CD14-positive monocyte (primary cell): ENCODE measurements at regions not wholly inside any gene's neighbourhood (a gene's known extent, or its start where the extent isn't known, plus 50 kb on each side); places are given as distances from the start of the nearest gene placed in this dataset.

Experiments used
- DNase-seq, 3 donors: peaks; one replicate each; pipeline ENCODE4 v3.0.0-alpha.2; 2011 to 2022
- H2AFZ ChIP-seq: 2 replicates; pipeline ENCODE4 v1.6.0; 2012; ENCODE audit warnings: mild to moderate bottlenecking, low read depth, low read length, inconsistent platforms; ENCODE audit not compliant: insufficient read depth, poor library complexity, severe bottlenecking
- H3K27ac ChIP-seq, 2 donors: 1 replicate in 1 of 2; 2 replicates in 1 of 2; pipeline ENCODE4 v1.5.1; 2012 to 2013; ENCODE audit warnings: low read length in 2 of 2, control low read depth in 1 of 2, inconsistent platforms in 1 of 2, low read depth in 1 of 2, mild to moderate bottlenecking in 1 of 2
- H3K27me3 ChIP-seq, 2 donors: one replicate each; pipeline versions ENCODE4 v1.6.0 to v1.6.1; 2011 to 2013; ENCODE audit warnings: low read length in 2 of 2; ENCODE audit not compliant: control insufficient read depth in 2 of 2, insufficient read depth in 2 of 2
- H3K36me3 ChIP-seq, 2 donors: replicated peaks in 1 of 2; 1 replicate in 1 of 2; 2 replicates in 1 of 2; pipeline versions ENCODE4 v1.5.1 to v1.6.1; 2012 to 2013; ENCODE audit warnings: low read length in 2 of 2, control low read depth in 1 of 2, inconsistent platforms in 1 of 2, mild to moderate bottlenecking in 1 of 2; ENCODE audit not compliant: insufficient read depth in 2 of 2, control insufficient read depth in 1 of 2
- H3K4me1 ChIP-seq, 2 donors: 1 replicate in 1 of 2; 2 replicates in 1 of 2; pipeline versions ENCODE4 v1.5.1 to v1.6.1; 2012 to 2013; ENCODE audit warnings: low read length in 2 of 2, control low read depth in 1 of 2, inconsistent platforms in 1 of 2, mild to moderate bottlenecking in 1 of 2, moderate library complexity in 1 of 2; ENCODE audit not compliant: insufficient read depth in 2 of 2, control insufficient read depth in 1 of 2
- H3K4me2 ChIP-seq: replicated peaks from 2 replicates; pipeline ENCODE3; 2012; ENCODE audit warnings: low read length, moderate library complexity, mild to moderate bottlenecking; ENCODE audit not compliant: poor library complexity, severe bottlenecking; ENCODE audit errors: extremely low read depth
- H3K4me3 ChIP-seq, 3 experiments: fragments of 200-600 bp in 1 of 3; sonication (generic) in 1 of 3; replicated peaks in 1 of 3; 1 replicate in 2 of 3; 2 replicates in 1 of 3; pipeline ENCODE4 v1.5.1; 2011 to 2013; ENCODE audit warnings: low read length in 3 of 3, mild to moderate bottlenecking in 3 of 3, control low read depth in 2 of 3, low read depth in 2 of 3, inconsistent platforms in 1 of 3, moderate library complexity in 1 of 3
- H3K79me2 ChIP-seq: 2 replicates; pipeline ENCODE4 v1.6.0; 2012; ENCODE audit warnings: mild to moderate bottlenecking, control low read depth, inconsistent platforms, low read length, moderate library complexity; ENCODE audit not compliant: insufficient read depth
- H3K9ac ChIP-seq: 2 replicates; pipeline ENCODE4 v1.6.0; 2017; ENCODE audit warnings: low read length, mild to moderate bottlenecking; ENCODE audit not compliant: insufficient read depth, poor library complexity, severe bottlenecking
- H3K9me3 ChIP-seq, 2 donors: replicated peaks in 1 of 2; 1 replicate in 1 of 2; 2 replicates in 1 of 2; pipeline versions ENCODE4 v1.5.1 to v1.6.1; 2012 to 2013; ENCODE audit warnings: low read length in 2 of 2, control low read depth in 1 of 2; ENCODE audit not compliant: control insufficient read depth in 1 of 2, insufficient read depth in 1 of 2
- H4K20me1 ChIP-seq: 2 replicates; pipeline ENCODE4 v1.6.0; 2012; ENCODE audit warnings: mild to moderate bottlenecking, low read length, control low read depth, moderate library complexity; ENCODE audit not compliant: insufficient read depth
- H3K27ac Mint-ChIP-seq, 7 donors: one replicate each; pipeline ENCODE4 v1.8.0; 2020; ENCODE audit warnings: mild to moderate bottlenecking in 7 of 7, mixed read lengths in 7 of 7, moderate library complexity in 6 of 7, inconsistent platforms in 2 of 7
- H3K27me3 Mint-ChIP-seq, 3 donors: one replicate each; pipeline ENCODE4 v1.8.0; 2021 to 2022; ENCODE audit warnings: low read depth in 3 of 3, mild to moderate bottlenecking in 3 of 3, mixed read lengths in 3 of 3, moderate library complexity in 3 of 3, inconsistent platforms in 1 of 3
- H3K36me3 Mint-ChIP-seq, 2 donors: one replicate each; pipeline ENCODE4 v1.8.0; 2020; ENCODE audit warnings: mixed read lengths in 2 of 2, inconsistent platforms in 1 of 2, mild to moderate bottlenecking in 1 of 2
- H3K4me1 Mint-ChIP-seq: one replicate; pipeline ENCODE4 v1.8.0; 2020; ENCODE audit warnings: mild to moderate bottlenecking, mixed read lengths
- H3K4me3 Mint-ChIP-seq, 2 donors: one replicate each; pipeline ENCODE4 v1.8.0; 2020; ENCODE audit warnings: mild to moderate bottlenecking in 2 of 2, mixed read lengths in 2 of 2, moderate library complexity in 1 of 2
- H3K9me3 Mint-ChIP-seq, 7 donors: one replicate each; pipeline ENCODE4 v1.8.0; 2020 to 2022; ENCODE audit warnings: mixed read lengths in 7 of 7, mild to moderate bottlenecking in 6 of 7, moderate library complexity in 6 of 7, inconsistent platforms in 2 of 7
- WGBS: methylation state at CpG from one replicate; pipeline ENCODE4 v1.1.5; 2013; ENCODE audit warnings: missing lambda C conversion rate; ENCODE audit not compliant: insufficient coverage; 5-methylcytosine and 5-hydroxymethylcytosine counted together
- intact Hi-C, 2 donors: fragments of 100-400 bp; cut with micrococcal nuclease; formaldehyde crosslinking; loops; one replicate each; pipeline versions ENCODE4 v1.15.0 to v1.15.1; 2023
- TF ChIP-seq, protein P1 (sequence below): fragments of 200-600 bp; IDR thresholded peaks from one replicate; pipeline ENCODE4 v1.8.0; 2022; ENCODE audit warnings: antibody characterized with exemption, mild to moderate bottlenecking

DNA sequence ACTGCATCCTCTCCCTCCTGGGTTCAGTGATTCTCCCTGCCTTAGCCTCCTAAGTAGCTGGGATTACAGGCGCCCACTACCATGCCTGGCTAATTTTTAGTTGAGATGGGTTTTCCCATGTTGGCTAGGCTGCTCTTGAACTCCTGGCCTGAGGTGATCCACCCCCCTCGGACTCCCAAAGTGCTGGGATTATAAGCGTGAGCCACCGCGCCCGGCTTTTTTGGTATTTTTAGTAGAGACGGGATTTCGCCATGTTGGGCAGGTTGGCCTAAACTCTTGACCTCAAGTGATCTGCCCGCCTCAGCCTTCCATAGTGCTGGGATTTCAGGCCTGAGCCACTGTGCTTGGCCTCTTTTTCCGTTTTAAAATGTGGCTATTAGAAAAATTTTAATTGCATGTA is 343.8 kb upstream of the RBFOX1 start:
- no peaks in the 10 kb centered on the region for H4K20me1 ChIP-seq
- H3K27ac Mint-ChIP-seq, result no peak overlapping the region
- H3K9me3 ChIP-seq, result no peaks in the 10 kb centered on the region
- H3K9me3 Mint-ChIP-seq, result peaks cover 0 to 3% (median 2%) of the 10 kb centered on the region in 7 donors
- no peak overlapping the region for H3K4me2 ChIP-seq
- no peak overlapping the region for H3K4me3 Mint-ChIP-seq
- intact Hi-C loops, result no loop called here
- H3K36me3 Mint-ChIP-seq, result no peaks in the 10 kb centered on the region
- no peaks in the 10 kb centered on the region for H3K79me2 ChIP-seq
- H2AFZ ChIP-seq, result no peak overlapping the region
- no peak overlapping the region for H3K27ac ChIP-seq
- WGBS, result 97% methylated on average over 8 of the region's 10 CpGs
- H3K9ac ChIP-seq, result no peak overlapping the region
- no peak overlapping the region for H3K4me3 ChIP-seq
- H3K27me3 ChIP-seq, result no peaks in the 10 kb centered on the region
- TF ChIP-seq, protein P1, sequence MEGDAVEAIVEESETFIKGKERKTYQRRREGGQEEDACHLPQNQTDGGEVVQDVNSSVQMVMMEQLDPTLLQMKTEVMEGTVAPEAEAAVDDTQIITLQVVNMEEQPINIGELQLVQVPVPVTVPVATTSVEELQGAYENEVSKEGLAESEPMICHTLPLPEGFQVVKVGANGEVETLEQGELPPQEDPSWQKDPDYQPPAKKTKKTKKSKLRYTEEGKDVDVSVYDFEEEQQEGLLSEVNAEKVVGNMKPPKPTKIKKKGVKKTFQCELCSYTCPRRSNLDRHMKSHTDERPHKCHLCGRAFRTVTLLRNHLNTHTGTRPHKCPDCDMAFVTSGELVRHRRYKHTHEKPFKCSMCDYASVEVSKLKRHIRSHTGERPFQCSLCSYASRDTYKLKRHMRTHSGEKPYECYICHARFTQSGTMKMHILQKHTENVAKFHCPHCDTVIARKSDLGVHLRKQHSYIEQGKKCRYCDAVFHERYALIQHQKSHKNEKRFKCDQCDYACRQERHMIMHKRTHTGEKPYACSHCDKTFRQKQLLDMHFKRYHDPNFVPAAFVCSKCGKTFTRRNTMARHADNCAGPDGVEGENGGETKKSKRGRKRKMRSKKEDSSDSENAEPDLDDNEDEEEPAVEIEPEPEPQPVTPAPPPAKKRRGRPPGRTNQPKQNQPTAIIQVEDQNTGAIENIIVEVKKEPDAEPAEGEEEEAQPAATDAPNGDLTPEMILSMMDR, result no peak
- H3K27me3 Mint-ChIP-seq, result peaks cover 0 to 2% (median 2%) of the 10 kb centered on the region in 3 donors
- no peak for DNase-seq
- no peaks in the 10 kb centered on the region for H3K4me1 Mint-ChIP-seq
- no peaks in the 10 kb centered on the region for H3K4me1 ChIP-seq
- no peaks in the 10 kb centered on the region for H3K36me3 ChIP-seq

DNA sequence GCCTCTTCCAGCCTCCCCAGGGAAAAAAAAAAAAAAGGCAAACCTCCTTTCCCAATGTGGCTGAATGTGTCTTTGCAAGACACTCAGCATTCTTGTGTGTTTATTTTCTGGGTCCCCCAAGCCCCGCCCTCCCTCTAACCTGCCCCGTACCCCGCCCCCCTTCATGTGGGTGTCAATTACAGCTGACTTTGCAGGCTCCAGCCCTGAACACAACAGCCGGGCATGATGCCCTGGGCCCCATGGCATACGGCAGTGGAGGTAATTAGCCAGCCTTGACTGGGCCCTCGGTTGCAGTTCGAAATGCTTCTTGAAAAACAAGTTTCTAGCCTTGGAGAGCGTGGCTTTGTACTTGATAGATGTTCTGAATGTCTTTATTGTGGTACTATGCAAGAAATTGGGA is 354.7 kb upstream of the RBFOX1 start:
- Mint-ChIP-seq H3K4me3 (no peak overlapping the region), H3K9me3 (peaks cover 0 to 3% (median 0%) of the 10 kb centered on the region in 7 donors), H3K36me3 (no peaks in the 10 kb centered on the region), H3K27ac (no peak overlapping the region), H3K27me3 (no peaks in the 10 kb centered on the region), H3K4me1 (no peaks in the 10 kb centered on the region)
- intact Hi-C loops, result no loop called here
- H3K4me1 ChIP-seq, result no peaks in the 10 kb centered on the region
- H3K9me3 ChIP-seq, result no peaks in the 10 kb centered on the region
- H3K27ac ChIP-seq, result no peak overlapping the region
- WGBS, result 90% methylated on average over 5 of the region's 8 CpGs
- H3K79me2 ChIP-seq, result no peaks in the 10 kb centered on the region
- no peaks in the 10 kb centered on the region for H3K36me3 ChIP-seq
- no peak overlapping the region for H3K9ac ChIP-seq
- DNase-seq, result no peak
- no peaks in the 10 kb centered on the region for H4K20me1 ChIP-seq
- H3K27me3 ChIP-seq, result no peaks in the 10 kb centered on the region
- H3K4me3 ChIP-seq, result no peak overlapping the region
- no peak overlapping the region for H3K4me2 ChIP-seq
- no peak overlapping the region for H2AFZ ChIP-seq
- TF ChIP-seq, protein P1, result no peak
